ENCODE measurements at regions not wholly inside any gene's neighbourhood (a gene's known extent, or its start where the extent isn't known, plus 50 kb on each side); places are given as distances from the start of the nearest gene placed in this dataset.
"Not testable (repeated sequence)": the region's sequence is repeated elsewhere in the genome, so short reads cannot be mapped to it uniquely, and the experiment has no call there.

DNA sequence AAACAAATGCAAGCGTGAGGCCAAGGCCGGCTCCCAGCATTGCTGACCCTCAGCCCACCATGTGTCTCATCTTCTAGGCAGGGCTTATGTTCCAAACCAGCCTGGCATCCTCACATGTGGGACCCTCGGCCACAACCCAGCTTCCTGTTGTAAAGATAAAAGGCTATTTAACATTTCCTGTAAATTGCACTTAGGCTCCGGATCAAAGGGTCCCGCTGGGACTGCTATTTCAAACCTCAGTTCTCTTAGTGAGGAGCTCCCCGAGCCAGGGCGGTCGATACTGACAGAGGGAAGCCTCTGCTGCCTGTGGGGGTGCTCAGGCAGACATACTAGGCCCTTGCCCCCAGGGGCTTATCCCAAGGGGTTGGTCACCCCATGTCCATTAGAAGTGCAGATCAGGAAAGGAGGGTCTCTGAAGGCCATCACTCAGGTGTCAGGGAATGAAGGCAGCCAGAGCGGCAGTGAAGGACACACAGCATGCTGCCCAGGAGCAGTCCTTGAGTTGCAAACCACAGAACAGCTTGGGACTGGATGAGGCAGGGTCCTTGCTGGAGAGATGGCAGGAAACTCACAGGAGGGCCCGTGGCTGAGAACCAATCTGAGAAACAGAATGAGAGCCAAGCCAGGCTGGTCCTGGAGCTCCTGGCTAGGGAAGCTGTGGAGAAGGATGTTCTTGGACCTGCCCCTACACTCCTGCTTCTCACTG is 239.9 kb downstream of the TLE3 start:
- DNase-seq = no peak

GRCh38 chr15:69858456-69858855 is 239.3 kb downstream of the TLE3 start:
- no peak for DNase-seq

DNA sequence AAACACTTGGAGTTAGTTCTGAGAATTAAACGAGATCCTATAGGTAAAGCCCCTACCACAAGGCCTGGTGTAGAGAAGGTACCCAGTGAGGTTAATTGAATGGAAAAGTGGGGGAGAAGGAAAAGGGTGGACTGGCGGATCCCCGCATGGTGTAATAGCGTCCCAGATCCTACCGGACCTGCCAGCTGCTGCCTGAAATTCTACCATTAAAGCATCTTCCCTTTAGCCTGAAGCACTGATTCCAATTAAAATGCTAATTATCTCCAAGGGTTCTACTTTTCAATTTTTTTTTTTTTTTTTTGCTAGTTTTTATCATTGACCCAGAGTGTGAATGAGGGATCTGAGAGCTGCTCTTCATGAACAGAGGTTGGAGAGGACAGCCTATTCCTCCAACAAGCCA is 237.9 kb downstream of the TLE3 start:
- no peak for DNase-seq

DNA sequence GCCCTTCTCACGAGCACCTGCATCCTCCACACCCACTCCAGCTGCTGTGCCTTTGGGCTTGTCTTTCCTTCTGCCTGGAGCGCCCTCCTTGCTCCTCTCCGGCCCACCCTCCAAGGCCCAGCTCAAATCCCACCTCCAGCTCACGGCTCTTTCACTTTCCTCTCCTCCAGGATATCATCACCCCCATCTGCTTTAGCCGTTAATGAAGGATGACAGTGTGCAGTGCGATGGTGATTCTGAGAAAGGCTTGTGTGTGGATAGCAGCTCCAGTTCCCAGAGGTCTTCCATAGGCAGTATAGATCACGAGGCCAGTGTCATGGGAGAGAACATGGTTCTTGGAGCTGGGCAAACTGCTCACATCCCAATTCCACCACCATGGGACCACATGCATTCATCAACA is 237.4 kb downstream of the TLE3 start:
- no peak for DNase-seq

GRCh38 chr15:69860921-69861320 is 236.8 kb downstream of the TLE3 start:
- no peak for DNase-seq

- DNase-seq = no peak
These were observed 236.2 kb downstream of the TLE3 start for GRCh38 chr15:69861331-69862171.

GRCh38 chr15:69862540-69862939 is 235.2 kb downstream of the TLE3 start:
- no peak for DNase-seq

- no peak for DNase-seq
These were observed 234.3 kb downstream of the TLE3 start for GRCh38 chr15:69863446-69863845.

GRCh38 chr15:69865369-69865768 is 232.3 kb downstream of the TLE3 start:
- no peak for DNase-seq

GRCh38 chr15:69868756-69869155 is 229.0 kb downstream of the TLE3 start:
- DNase-seq = no peak

DNA sequence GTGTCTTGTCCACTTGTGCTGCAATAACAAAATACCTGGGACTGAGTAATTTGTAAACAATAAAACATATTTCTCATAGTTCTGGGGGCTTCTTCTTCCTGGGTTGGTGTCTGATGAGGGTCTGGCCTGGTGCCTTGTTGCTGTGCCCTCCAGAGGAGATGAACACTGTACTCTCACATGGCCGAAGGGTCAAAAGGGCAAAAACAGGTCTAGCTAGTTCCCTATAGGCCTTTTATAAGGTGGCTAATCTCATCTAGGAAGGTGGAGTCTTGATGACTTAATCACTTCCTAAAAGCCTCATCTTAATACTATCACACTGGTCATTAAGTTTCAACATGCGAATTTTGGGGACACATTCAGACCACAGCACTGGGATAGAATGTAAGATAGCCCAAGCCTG is 228.4 kb downstream of the TLE3 start:
- no peak for DNase-seq

DNA sequence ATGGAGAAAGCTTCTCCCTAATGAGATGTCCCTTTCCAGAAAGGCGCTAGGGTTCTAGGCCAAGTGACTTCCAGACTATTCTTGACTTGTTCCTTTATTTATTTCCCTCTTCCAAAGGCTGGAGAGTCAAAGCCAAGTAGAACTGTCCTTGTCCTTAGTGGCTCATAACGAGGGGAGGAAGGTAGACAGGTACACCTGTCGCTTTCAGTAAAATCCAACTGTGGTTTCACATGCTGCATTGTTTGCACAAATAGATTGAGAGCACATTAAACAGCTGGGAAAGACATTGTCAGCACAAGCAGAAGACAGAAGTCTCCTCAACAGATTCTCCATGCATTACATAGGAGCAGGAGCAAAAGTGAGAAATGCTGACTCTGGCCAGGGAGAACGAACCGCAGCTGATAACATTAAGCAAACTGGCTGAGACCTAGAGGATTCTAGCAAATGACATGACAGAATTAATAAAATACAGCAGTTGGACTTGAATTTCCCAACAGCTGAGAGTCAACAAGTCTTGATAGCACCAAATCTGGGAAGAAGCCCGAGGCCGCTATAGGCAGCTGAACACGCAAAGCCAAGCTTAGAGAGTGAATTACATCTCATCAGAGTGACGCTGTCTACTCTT is 227.7 kb downstream of the TLE3 start:
- no peak for DNase-seq

GRCh38 chr15:69871511-69872134 is 226.1 kb downstream of the TLE3 start:
- no peak for DNase-seq

GRCh38 chr15:69873807-69874206 is 223.9 kb downstream of the TLE3 start:
- no peak for DNase-seq

DNA sequence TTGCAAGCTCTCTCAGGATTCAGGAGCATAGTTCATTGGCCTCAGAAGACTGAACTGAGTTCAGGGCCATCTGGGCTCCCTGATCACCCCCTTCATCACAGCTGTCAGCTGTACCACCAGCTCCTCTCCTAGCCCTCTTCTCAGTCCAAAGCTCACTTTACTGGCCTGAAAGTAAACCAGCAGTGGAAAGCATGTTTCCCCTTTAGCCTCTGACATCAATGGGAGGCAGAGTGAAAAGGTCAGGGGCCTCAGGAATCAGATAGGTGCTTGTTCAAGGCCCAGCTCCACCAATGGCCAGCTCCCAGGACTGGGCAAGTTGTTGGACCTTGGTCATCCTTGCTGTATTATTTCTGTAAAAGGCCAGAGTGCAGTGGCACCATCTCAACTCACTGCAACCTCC is 223.4 kb downstream of the TLE3 start:
- no peak for DNase-seq

- DNase-seq = no peak
These were observed 221.4 kb downstream of the TLE3 start for GRCh38 chr15:69876064-69876940.

DNA sequence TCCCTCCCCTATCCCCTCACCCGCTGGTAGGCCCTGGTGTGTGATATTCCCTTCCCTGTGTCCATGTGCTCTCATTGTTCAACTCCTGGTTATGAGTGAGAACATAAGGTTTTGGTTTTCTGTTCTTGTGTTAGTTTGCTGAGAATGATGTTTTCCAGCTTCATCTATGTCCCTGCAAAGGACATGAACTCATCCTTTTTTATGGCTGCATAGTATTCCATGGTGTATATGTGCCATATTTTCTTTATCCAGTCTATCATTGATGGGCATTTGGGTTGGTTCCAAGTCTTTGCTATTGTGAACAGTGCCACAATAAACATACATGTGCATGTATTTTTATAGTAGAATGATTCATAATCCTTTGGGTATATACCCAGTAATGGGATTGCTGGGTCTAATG is 217.8 kb downstream of the TLE3 start:
- DNase-seq = not testable (repeated sequence)

DNA sequence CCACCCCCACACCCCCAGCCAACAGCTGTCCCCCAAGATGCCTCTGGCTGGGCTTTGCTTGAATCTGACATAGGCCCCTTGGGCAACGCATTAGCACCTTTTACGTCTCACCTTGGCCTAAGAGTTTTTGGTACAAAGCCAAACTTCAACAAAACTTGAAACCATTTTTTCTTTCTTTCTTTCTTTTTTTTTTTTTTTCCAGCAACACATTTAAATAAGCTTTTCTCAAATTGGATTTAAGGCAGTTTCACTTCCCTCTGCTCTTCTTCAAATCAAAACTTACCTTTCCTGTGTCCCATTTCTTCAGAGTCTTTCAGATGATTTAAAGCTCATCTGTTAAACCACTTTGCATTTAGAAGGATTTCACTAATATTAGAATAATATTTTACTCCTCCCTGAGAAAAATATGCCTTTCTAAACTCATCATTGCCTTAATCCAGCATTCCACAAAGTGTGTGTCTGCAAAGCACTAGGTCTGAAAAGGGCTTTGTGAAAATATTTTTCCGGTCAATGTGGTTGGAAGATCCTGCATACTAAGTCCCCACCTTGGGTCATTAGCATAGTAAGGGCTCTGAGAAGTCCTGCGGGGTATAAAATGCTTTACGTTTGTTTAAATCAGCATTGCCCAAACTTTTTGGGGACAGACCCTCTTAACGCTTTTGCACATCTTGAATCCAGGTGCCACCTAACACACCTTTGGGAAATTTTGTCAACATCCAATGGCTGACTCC is 217.0 kb downstream of the TLE3 start:
- DNase-seq = no peak

DNA sequence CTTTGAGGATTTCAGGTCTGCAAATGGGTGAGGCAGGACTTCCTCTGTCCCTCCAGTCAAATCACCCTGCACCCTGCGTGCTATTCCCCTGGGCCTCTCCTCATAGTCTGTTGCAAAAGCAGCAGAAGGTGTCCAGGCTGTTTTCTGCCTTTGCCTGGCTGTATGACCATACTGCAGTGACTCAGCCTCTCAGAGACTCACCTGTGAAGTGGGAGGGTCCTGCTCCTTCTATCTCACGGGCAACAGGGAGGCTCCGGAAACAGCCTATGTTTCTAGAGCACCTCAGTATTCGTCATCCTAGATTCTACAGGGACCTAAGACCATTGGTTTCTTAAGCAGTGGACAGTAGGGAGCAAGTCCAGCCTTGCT is 216.4 kb downstream of the TLE3 start:
- no peak for DNase-seq

DNA sequence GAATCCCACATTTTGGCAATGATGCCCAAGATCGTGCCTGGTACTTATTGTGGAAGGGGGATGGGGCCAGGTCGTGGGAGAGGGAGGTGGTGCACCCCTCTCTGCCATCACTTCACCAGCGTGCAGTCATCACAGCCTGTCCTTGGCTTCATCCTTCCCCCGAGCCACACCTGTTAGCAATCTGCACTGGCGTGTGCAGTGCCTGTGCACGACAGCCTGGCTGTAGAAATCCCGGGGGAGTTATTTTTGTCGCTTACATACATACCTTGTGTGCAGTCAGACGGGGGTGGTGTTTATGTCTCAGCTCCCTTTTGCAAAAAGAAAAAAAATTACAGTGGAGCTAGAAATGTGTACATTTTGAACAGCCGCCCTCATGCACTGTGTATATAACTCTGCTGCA is 216.0 kb downstream of the TLE3 start:
- peak in 12 of 56 donors; percentile 4 to 53 (median 14) for DNase-seq
